ENCODE measurements at regions not wholly inside any gene's neighbourhood (a gene's known extent, or its start where the extent isn't known, plus 50 kb on each side); places are given as distances from the start of the nearest gene placed in this dataset.

GRCh38 chr15:94056314-94056713 is 175.0 kb upstream of the MCTP2 start:
- no peaks in the 10 kb centered on the region for H3K27me3 ChIP-seq (ENCODE audit: control insufficient read depth, insufficient read depth, low read length)
- H3K4me3 ChIP-seq (ENCODE audit: low read depth, low read length): no peak overlapping the region
- H3K27ac ChIP-seq (ENCODE audit: low read depth, low read length): no peak overlapping the region
- POLR2A ChIA-PET: interaction anchor here (0.9 to 1.2 kb wide), 4 partner anchors 10 to 27 kb away, joined by 3 to 6 read pairs (median 5); no protein-coding TSS in a partner anchor
- H3K9me3 ChIP-seq (ENCODE audit: control insufficient read depth, insufficient read depth, low read length): no peaks in the 10 kb centered on the region; the same call in 1 of the 2 replicates
- TF ChIP-seq CTCF (IDR thresholded peaks at IDR 0.05; ENCODE audit: low read depth, low read length): no peak
- CTCF ChIA-PET: interaction anchor here (1.3 kb wide), 1 partner anchor 64 kb away, joined by 5 read pairs; no protein-coding TSS in a partner anchor
- DNase-seq (ENCODE audit: low read depth, low spot score): peak; percentile 67

- ChIA-PET CTCF (interaction anchor here (1.5 kb wide), 1 partner anchor 66 kb away, joined by 5 read pairs; no protein-coding TSS in a partner anchor), POLR2A (interaction anchor here (0.7 kb wide), 1 partner anchor 30 kb away, joined by 3 read pairs; no protein-coding TSS in a partner anchor)
- H3K27me3 ChIP-seq (ENCODE audit: control insufficient read depth, insufficient read depth, low read length): peaks cover 2% of the 10 kb centered on the region
- no peak for DNase-seq (ENCODE audit: low read depth, low spot score)
- H3K27ac ChIP-seq (ENCODE audit: low read depth, low read length): no peak overlapping the region
- H3K4me3 ChIP-seq (ENCODE audit: low read depth, low read length): no peak overlapping the region
- TF ChIP-seq CTCF (IDR thresholded peaks at IDR 0.05; ENCODE audit: low read depth, low read length): no peak
- H3K9me3 ChIP-seq (ENCODE audit: control insufficient read depth, insufficient read depth, low read length): no peaks in the 10 kb centered on the region; the same call in 1 of the 2 replicates
Observed at GRCh38 chr15:94053626-94054025, 177.7 kb upstream of the MCTP2 start.

GRCh38 chr15:94052711-94053110 is 178.7 kb upstream of the MCTP2 start:
- no peak for DNase-seq (ENCODE audit: low read depth, low spot score)
- ChIA-PET CTCF (interaction anchor here (1.1 kb wide), 1 partner anchor 67 kb away, joined by 6 read pairs; no protein-coding TSS in a partner anchor), POLR2A (no interaction called here)
- H3K4me3 ChIP-seq (ENCODE audit: low read depth, low read length): no peak overlapping the region
- no peak for TF ChIP-seq CTCF (IDR thresholded peaks at IDR 0.05; ENCODE audit: low read depth, low read length)
- H3K27me3 ChIP-seq (ENCODE audit: control insufficient read depth, insufficient read depth, low read length): peaks cover 2% of the 10 kb centered on the region
- no peak overlapping the region for H3K27ac ChIP-seq (ENCODE audit: low read depth, low read length)
- no peaks in the 10 kb centered on the region; the same call in 1 of the 2 replicates for H3K9me3 ChIP-seq (ENCODE audit: control insufficient read depth, insufficient read depth, low read length)

- ChIA-PET CTCF (interaction anchor here (2.2 kb wide), 1 partner anchor 72 kb away, joined by 8 read pairs; no protein-coding TSS in a partner anchor), POLR2A (no interaction called here)
- no peak for DNase-seq (ENCODE audit: low read depth, low spot score)
- Histone ChIP-seq H3K4me3 (ENCODE audit: low read depth, low read length) (no peak overlapping the region), H3K27me3 (ENCODE audit: control insufficient read depth, insufficient read depth, low read length) (peaks cover 2% of the 10 kb centered on the region), H3K9me3 (ENCODE audit: control insufficient read depth, insufficient read depth, low read length) (no peaks in the 10 kb centered on the region; the same call in 1 of the 2 replicates), H3K27ac (ENCODE audit: low read depth, low read length) (no peak overlapping the region)
- TF ChIP-seq CTCF (IDR thresholded peaks at IDR 0.05; ENCODE audit: low read depth, low read length): no peak
Observed at GRCh38 chr15:94047566-94047965, 183.8 kb upstream of the MCTP2 start.

- CTCF ChIA-PET: interaction anchor here (1.4 kb wide), 2 partner anchors 77 to 78 kb away, joined by 4 read pairs; no protein-coding TSS in a partner anchor
- Histone ChIP-seq H3K27ac (ENCODE audit: low read depth, low read length) (no peak overlapping the region), H3K27me3 (ENCODE audit: control insufficient read depth, insufficient read depth, low read length) (no peaks in the 10 kb centered on the region), H3K4me3 (ENCODE audit: low read depth, low read length) (no peak overlapping the region), H3K9me3 (ENCODE audit: control insufficient read depth, insufficient read depth, low read length) (no peaks in the 10 kb centered on the region)
- peak; percentile 23 for DNase-seq (ENCODE audit: low read depth, low spot score)
- TF ChIP-seq CTCF (IDR thresholded peaks at IDR 0.05; ENCODE audit: low read depth, low read length): no peak
- POLR2A ChIA-PET: no interaction called here
Observed at GRCh38 chr15:94042180-94042928, 189.0 kb upstream of the MCTP2 start.

All from AG04450 (cell line).